Spleen (tissue), 7 donors: ENCODE measurements at regions not wholly inside any gene's neighbourhood (a gene's known extent, or its start where the extent isn't known, plus 50 kb on each side); places are given as distances from the start of the nearest gene placed in this dataset.

Experiments
- POLR2A ChIP-seq, 3 donors: fragments of 450-650 bp; IDR thresholded peaks; one replicate each; pipeline ENCODE4 v1.5.1; 2017; ENCODE audit warnings: antibody characterized with exemption in 3 of 3, mild to moderate bottlenecking in 1 of 3
- TF ChIP-seq, protein P1 (sequence below), 11 experiments: fragments of 200-600 bp in 7 of 11; fragments of 450-650 bp in 4 of 11; sonication (generic) in 4 of 11; IDR thresholded peaks in 8 of 11; conservative IDR thresholded peaks in 3 of 11; 1 replicate in 7 of 11; 2 replicates in 4 of 11; pipeline versions ENCODE4 v1.4.0 to v1.8.0; 2016 to 2021; ENCODE audit warnings: antibody characterized with exemption in 11 of 11, inconsistent platforms in 4 of 11, mild to moderate bottlenecking in 1 of 11
- donor health status: DM: no; HTN: no; CAD: no; lungs with moderate emphysema.
- donor health status: DM: no; HTN: no; CAD: no.
- donor health status: DM: no; HTN: no; CAD: no.

DNA sequence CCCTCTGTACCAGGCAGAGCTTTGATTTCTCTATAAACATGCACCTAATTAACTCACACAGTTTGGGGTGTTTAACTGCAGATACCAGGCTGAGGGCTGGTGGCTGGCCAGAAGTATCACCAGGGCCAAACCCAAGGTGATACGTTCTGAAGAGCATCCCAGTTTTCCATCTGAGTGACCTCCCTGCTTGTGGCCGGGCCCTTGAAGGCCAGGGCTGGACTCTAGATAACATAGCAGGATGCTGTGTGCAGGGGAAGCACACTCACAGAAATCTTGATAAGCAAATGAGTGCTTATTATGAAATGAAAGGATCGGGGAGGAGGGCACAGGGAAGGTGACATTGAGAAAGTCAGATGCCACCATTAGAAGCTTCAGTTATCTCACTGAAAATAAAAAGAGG lies 582.4 kb downstream of the BRINP1 start:
- TF ChIP-seq POLR2A (IDR thresholded peaks at IDR 0.05), result no peak
- TF ChIP-seq, protein P1, sequence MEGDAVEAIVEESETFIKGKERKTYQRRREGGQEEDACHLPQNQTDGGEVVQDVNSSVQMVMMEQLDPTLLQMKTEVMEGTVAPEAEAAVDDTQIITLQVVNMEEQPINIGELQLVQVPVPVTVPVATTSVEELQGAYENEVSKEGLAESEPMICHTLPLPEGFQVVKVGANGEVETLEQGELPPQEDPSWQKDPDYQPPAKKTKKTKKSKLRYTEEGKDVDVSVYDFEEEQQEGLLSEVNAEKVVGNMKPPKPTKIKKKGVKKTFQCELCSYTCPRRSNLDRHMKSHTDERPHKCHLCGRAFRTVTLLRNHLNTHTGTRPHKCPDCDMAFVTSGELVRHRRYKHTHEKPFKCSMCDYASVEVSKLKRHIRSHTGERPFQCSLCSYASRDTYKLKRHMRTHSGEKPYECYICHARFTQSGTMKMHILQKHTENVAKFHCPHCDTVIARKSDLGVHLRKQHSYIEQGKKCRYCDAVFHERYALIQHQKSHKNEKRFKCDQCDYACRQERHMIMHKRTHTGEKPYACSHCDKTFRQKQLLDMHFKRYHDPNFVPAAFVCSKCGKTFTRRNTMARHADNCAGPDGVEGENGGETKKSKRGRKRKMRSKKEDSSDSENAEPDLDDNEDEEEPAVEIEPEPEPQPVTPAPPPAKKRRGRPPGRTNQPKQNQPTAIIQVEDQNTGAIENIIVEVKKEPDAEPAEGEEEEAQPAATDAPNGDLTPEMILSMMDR (IDR thresholded peaks at IDR 0.05 in 8 of 11, conservative IDR thresholded peaks at IDR 0.05 in 3 of 11), result no peak
